H4 (cell line): ENCODE measurements at regions not wholly inside any gene's neighbourhood (a gene's known extent, or its start where the extent isn't known, plus 50 kb on each side); places are given as distances from the start of the nearest gene placed in this dataset.
"Not testable (repeated sequence)": the region's sequence is repeated elsewhere in the genome, so short reads cannot be mapped to it uniquely, and the experiment has no call there.

ENCODE experiments used
- DNase-seq: peaks from one replicate; pipeline ENCODE4 v3.0.0-alpha.2; 2015; ENCODE audit warnings: low spot score

DNA sequence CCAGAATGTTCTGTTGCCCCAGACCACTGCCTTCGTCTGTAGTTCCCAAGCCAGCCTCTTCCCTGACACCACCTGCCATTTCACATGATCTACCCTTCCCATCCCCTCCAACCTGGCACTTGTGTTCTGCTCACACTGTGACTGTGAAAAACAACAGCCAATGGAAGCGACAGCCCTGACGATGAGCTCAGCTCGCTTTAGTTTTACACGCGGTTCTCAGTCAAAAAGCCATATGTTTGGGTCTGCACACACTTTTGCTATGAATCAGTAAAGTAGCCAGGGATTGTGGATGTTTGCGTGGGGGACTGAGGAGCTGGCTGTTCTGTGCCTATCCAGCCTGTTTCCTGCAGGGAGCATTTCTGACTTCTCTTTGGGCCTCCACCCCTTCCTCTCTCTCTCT, 282.7 kb downstream of the WDR11 start:
- DNase-seq = no peak

DNA sequence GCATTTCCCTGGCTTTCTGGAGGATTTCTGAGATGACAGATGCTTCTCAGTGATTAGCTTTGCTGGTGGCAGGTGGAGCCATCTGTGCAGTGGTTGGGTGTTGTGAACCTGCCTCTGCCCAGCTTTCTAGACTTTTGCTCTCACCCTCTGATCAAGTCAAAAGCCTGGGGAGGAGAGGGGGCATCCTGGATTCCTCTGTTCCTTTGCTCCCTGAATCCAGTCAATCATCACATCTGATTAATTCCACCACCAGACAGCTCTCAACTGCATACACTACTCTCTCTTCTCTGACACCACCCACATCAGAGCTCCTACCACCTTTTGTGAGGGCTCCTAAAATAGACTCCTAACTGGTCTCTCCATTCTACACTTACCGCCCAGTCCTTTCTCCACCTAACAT, 283.5 kb downstream of the WDR11 start:
- DNase-seq = no peak

DNA sequence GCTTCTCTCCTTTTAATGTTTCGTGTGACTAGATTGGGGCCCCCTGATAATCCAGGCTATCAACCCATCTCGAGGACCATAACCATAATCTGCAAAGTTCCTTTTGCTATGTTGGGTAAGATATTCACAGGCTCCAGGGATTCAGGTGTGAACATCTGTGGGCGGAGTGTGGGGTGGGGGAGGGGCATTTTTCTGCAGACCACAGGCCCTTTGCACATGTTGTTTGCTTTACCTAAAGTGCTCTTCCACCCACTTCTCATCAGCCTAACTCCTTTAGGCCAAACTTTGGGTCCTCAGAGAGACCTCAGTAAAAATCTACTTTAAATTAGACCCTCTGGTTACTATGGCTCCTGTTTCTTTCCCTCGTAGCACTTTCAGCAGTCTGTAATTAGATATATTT, 284.4 kb downstream of the WDR11 start:
- no peak for DNase-seq

DNA sequence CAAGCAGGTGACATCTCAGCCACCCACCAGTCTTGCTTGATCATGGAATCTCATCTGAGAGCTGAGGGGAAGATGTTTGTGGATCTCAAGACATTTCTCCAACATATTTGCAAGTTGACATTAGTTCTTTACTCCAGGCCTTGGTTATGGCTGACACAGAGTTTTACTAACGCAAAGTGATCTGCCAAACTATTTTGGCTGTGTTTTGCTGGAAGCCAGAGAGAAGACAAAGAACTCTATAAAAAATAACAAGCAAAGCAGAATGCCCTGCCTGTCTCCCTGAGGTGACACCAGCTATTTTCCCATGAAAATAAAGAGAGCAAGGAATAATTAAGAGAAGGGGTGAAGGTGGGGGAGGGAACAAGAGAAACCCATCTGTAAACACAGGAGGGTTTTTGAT, 286.4 kb downstream of the WDR11 start:
- DNase-seq = no peak

DNA sequence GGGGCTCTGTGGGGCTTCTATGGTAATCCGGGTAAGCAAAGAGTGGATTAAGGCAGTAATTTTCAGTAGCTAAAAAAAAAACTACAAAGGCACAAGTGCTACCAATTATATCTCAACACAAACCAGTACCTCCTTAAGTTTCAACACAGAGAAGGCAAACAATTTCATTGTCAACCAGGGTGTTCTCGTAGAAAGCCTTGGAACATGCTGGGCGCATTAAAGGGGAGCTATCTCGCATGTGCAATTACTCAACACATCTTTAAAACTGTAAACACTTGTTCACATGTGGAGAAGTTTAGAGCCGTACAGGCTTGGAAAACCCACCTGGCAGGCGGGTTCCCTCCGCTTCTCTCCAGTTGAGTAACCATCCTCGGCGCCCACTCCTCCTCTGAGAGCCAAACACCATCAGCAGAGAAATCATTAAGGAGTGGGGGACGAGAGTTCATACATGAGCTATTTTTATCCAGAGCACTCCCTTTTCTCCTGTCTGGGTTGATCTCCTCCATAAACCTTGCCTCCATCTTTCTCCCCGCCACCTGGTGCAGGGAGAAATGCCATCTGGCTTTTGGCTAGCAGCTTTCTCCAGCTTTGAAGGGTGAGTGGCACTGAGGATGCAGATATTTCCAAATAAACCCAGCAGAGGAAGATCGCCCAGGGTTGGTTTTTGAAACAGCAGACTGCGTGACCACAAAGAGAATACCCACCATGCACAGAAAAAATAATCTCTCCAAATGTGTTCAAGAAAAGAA, 287.1 kb downstream of the WDR11 start:
- DNase-seq = no peak

DNA sequence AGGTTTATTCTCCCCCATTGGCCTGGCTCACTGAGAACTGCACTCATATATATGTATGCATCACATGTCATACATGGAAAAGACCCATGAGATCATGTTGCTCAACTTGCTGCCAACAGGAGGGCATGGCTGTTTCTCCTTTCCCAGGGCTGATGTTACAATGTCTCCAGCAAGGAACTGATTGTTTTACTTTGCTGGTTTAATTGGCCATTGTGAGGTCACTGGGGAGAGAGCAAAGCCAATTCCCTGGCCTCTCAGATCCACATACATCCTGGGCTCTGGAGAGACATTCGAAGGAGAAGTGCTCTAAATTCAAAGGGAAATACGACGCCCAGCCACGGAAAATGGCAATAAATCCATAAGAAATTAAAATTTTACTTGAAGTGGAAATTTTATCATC, 287.8 kb downstream of the WDR11 start:
- DNase-seq = no peak

DNA sequence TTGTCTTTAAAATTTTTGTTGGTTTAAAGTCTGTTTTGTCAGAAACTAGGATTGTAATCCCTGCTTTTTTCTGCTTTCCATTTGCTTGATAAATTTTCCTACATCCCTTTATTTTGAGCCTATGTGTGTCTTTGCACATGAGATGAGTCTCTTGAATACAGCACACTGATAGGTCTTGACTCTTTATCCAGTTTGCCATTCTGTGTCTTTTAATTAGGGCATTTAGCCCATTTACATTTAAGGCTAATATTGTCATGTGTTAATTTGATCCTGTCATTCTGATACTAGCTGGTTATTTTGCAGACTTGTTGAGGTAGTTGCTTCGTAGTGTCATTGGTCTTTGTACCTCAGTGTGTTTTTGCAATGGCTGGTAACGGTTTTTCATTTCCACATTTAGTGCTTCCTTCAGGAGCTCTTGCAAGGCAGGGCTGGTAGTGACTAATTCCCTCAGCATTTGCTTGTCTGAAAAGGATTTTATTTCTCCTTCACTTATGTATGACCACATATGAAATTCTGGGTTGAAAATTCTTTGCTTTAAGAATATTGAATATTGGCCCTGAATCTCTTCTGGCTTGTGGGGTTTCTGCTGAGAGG, 294.7 kb downstream of the WDR11 start:
- not testable (repeated sequence) for DNase-seq

DNA sequence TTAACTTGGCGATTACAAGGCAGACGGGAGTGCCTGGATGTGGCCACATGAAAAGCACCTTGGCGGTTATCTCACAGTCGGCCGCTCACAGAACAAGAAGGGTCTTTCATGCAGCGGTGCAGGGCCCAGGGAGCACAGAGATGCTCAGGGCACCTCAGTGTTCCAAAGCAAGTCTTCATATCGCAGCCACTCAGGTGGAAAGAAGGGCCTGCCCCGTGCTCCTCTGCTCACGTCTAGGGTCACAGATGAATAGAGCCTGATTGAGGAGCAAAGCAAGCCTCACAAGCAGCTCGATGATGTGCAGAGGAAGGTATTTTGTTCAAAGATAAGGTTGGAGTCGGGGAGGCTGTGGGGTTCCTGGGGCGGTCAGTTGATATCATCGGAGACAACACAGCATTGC, 297.8 kb downstream of the WDR11 start:
- DNase-seq = no peak

DNA sequence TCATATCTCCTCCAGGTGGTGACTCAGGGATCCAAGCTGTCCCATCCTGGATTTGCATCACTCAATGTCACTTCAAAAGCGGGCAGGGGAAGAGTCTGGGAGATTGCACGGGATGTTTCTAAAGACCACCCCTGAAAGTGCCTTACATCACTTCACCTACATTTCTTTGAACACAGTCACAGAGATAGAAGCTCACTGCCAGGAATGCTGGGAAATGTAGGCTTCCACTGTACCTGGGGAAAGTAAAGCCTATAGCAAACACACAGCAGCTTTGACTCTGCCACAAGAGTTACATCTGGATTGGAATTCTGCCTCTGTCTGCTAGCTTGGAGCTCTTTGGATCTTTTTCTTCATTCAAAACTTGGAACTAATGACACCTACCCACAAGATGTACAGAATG, 300.9 kb downstream of the WDR11 start:
- no peak for DNase-seq

DNA sequence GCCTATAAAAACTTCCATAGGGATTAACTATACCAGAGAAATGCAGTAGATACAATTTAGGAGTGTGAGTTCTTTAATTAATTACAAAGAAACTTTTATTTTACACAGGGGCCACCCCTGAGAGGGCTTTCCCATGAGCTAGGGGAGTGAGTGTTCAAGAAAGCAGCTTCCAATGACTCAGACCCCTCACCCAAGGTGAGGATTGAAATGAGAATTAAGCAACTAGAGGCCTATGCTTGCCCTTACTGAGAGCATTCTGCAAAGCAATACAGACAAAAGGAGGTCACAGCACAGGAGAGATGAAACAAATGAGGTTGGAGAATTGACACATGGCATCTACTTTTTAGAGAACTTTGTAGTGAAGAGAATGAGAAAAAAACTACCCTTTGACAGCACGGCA, 301.8 kb downstream of the WDR11 start:
- no peak for DNase-seq

DNA sequence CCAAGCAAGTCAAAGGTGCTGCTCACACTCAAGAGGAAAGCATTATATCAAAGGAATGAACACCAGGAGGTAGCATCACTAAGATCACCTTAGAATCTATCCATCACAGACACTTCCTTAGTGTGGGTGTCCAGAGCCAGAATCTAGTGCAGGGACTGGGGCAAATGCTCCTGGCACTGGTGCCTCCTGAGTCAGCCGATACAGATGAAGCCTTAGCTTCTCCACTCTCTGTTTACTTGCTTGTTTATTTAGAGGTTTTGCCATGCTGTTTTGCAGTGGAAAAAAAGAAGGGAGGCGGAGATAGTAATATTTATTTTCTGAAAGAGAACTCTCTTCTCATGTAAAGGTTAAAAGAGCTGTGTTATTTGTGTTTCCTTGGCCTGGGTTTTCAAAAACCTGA, 303.1 kb downstream of the WDR11 start:
- no peak for DNase-seq

DNA sequence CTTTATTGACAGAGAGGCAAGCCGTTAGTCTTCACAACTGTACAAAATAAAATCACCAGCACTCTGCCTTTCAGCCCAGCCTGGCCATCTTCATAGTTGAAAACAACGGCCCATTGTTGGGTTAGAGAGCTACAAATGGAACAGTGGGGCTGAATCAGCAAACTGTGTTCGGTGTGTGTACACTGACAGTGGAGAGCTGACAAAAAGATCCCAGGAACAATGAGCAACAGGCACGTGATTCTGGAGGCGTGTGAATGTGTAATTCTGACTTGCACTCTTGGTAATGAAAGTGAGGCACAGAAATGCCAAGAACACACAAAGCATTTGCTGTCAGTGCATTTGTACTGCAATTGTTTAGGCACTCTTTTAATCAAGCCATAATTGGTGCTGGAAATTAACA, 303.7 kb downstream of the WDR11 start:
- peak; percentile 19 for DNase-seq

DNA sequence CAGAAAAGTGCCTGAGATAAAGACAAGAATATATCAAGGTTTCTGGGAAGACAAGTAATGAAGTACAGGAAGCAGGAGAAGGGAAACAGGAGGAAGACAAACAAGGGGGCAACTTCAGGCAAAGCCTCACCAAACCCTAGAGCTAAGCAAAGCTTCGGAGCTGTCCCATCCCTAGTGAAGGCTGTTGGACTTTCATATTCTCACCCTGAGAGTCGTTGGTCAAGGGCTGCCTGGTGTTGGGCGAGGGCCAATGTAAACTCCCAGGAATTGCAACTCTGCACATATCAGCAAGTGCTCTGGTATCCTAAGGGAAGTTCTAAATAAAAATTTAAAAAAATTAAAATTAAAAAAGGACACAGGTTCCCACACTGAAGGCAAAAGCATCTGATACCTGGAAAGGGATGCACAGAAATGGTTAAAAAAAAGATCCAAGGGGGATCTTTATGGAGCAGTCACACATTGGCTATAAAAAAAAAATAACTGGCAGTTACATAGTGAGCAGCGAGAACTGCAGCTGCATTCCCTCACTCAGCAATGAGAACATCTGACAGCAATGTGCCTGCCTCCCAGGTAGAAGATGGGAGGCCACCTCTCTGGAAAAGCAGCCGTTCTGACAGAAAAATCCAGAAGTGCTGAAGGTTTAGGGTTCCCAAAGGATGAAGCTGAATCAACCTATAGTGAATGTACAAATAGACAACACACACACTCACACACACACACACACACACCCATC, 304.7 kb downstream of the WDR11 start:
- DNase-seq = no peak

DNA sequence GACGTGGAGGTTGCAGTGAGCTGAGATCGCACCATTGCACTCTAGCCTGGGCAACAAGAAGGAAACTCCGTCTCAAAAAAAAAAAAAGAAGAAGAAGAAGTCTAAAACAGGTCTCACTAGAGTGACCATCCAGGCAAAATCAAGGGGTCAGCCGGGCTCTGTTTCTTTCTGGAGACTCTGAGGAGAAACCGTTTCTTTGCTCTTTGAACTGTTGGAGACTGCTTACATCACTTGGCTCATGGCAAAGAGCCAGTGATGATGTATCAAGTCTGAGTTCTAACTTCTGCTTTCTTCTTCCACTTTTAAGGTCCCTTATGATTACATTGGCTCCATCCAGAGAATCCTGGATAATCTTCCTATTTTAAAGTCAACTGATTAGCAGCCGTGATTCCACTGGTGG, 306.8 kb downstream of the WDR11 start:
- DNase-seq = peak; percentile 59

DNA sequence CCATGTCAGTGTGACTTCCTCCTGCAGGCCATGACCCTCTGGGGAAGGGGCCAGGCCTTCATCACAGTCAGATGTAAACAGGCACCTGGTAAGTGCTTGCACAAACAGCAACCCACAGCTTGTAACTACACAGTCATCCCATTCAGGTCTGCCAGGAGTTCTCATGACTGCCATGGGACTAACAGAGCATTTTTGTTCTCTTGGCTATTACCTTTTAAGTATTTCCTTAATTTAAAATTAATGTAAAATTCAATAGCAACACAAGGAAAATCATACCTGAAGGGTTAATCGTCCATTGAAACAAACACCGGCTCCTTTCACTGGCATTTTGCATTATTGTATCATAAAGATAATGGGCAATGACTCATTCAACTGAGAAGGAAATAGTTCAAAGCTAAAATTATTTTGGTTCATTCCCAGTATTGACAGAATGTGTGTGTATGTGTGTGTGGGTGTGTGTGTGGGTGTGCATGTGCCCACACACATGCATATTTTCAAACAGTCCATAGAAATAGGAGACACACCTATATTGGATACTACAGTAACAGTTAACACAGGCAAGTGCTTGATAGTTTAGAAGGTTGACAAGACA, 307.9 kb downstream of the WDR11 start:
- no peak for DNase-seq

DNA sequence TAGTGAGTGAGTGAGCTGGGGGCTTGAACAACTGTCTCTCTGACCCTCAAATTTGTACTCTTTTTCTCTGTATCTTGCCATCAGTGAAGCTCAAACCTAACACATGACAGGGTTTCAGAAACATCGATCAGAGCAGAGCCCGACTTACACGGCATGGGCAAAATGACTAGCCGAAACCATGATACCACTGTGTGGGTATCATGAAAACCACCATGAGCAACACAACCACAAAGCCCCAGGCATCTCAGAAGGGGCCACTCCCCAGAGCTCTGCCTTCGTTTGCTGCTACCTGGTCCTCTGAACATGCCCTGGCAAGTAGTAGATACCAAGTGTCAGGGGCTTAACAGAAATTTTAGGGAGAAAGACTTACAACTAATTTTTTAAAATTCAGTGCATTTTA, 308.5 kb downstream of the WDR11 start:
- DNase-seq = no peak

DNA sequence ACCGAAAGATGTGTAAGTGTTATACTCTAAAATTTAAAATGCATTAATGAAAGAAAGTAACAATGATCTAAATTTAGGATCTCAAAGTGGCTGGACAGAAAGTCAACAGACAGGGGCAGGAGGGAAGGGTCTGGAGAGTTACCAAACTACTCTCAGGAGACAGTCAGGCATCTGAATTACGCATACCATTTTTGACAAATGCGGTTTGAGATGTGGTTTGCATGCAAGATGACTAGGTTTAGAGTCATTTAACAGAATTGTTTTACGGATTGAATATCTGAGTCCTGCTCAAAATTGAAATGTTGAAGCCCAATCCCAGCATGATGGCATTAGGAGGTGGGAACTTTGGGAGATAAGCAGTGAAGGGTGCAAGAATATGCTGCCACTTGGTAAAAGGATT, 314.1 kb downstream of the WDR11 start:
- peak; percentile 54 for DNase-seq

DNA sequence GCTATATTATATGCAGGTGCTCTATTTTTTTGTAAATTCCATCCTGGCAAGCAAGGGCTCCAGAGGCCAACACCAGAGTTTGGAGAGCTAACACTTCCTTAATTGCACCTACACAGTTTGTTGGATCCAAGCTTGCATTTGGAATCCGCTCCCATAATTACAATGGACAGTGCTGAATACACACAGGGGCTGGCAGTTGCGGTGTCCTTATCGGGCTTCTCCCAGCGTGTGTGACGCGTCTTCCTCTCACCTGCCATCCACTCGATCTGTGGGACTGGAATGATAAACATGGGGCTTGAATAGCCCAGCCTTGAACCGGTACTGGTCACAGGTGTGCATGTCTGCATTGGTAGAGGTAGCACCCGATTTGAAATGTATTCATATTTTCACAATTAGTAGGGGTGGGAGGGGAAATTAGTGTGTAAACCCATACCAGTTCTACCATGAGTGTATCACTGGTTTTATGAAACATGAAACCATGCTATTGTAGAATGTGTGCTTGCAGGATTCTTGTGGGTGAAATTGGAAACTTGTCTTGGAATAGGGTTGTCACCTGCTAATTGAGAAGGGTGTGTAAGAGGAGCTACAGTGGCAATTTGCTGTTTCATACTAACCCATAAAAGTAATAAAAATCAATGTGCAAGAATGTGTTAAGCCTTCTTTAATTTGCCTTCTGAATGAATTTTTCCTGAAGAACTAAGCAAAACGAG, 316.5 kb downstream of the WDR11 start:
- no peak for DNase-seq

DNA sequence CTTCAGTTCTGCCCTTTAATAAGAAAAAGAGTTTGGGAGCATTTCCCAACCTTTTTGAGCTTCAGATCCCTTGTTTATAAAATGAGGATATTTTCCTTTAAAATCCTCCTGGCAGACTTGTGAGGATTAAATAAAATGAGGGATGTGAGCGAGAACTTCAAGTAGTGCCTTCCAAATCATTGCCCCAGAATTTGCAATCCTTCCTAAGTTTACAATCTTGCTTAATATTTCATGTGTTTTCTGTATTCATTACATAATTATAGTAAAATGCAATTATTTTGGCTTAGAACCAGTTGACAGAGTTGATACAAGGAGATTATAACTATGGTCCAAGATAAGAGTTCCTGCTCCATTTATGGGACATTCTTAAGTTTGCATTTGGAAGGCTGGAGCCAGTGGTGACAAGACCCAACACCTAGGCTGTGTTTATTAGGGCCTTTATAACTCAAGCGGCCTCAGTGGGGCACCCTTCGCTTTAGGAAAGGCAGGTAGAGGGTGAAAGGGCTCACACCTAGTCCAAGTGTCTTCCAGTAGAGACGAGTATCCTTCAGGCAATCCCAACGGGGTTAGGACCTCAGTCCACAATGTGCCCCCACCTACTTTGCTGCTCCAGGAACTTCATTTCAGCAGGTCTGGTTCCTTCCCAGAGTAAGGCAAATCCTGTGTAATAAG, 317.5 kb downstream of the WDR11 start:
- no peak for DNase-seq

DNA sequence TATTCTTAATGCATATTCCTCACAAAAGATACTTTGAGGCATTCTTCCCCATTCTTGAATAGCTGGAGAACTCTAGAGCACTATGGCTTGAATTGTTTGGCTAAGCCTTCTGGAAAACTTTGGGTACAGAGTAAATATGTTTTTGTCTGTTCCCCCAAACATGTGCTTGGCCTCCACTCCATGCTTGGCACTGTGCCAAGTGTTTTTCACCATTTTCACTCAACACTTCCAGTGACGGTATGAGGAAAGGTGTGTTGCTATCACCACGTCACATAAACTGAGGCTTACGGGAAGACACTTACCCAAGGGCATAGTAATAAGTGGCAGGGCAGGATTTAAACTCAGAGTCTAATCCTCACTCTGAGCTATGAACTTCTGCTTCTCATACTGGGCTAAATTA, 318.2 kb downstream of the WDR11 start:
- no peak for DNase-seq
